HL-60 (cell line): ENCODE measurements at regions not wholly inside any gene's neighbourhood (a gene's known extent, or its start where the extent isn't known, plus 50 kb on each side); places are given as distances from the start of the nearest gene placed in this dataset.

Experiments
- DNase-seq, 2 experiments: peaks; one replicate each; pipeline ENCODE4 v3.0.0-alpha.2; 2010 to 2020; ENCODE audit warnings: low read depth in 1 of 2, low spot score in 1 of 2
- H3K27ac ChIP-seq: fragments of 250-450 bp; sonication (Bioruptor Pico); replicated peaks from 2 replicates; pipeline ENCODE4 v1.5.1; 2020; ENCODE audit warnings: mild to moderate bottlenecking, moderate library complexity
- H3K27me3 ChIP-seq: fragments of 250-450 bp; sonication (Bioruptor Pico); 2 replicates; pipeline ENCODE4 v1.5.1; 2021; ENCODE audit warnings: mild to moderate bottlenecking, moderate library complexity; ENCODE audit not compliant: insufficient read depth, poor library complexity, severe bottlenecking
- H3K4me3 ChIP-seq: replicated peaks from 2 replicates; pipeline ENCODE4 v1.5.1; 2011; ENCODE audit warnings: mild to moderate bottlenecking, control low read depth, low read length; ENCODE audit not compliant: insufficient read depth
- CTCF ChIP-seq: IDR thresholded peaks from one replicate; pipeline ENCODE4 v1.5.1; 2011; ENCODE audit warnings: low read length, control low read depth, inconsistent platforms; ENCODE audit not compliant: insufficient read depth
- GABPA ChIP-seq: IDR thresholded peaks from 2 replicates; pipeline ENCODE4 v1.6.1; 2012; ENCODE audit warnings: low read depth
- POLR2AphosphoS5 ChIP-seq: IDR thresholded peaks from 2 replicates; pipeline ENCODE4 v1.6.1; 2012; ENCODE audit warnings: low read depth
- REST ChIP-seq: IDR thresholded peaks from 2 replicates; pipeline ENCODE4 v1.6.1; 2012; ENCODE audit warnings: low read depth; ENCODE audit not compliant: insufficient replicate concordance
- SPI1 ChIP-seq: IDR thresholded peaks from 2 replicates; pipeline ENCODE4 v1.6.1; 2012; ENCODE audit warnings: low read depth, mild to moderate bottlenecking, borderline replicate concordance

- Histone ChIP-seq H3K27ac (no peak overlapping the region), H3K27me3 (no peaks in the 10 kb centered on the region), H3K4me3 (no peak overlapping the region)
- TF ChIP-seq REST, result no peak
- no peak for TF ChIP-seq CTCF
- TF ChIP-seq GABPA, result no peak
- no peak for TF ChIP-seq SPI1
- TF ChIP-seq POLR2AphosphoS5, result no peak
- DNase-seq, result no peak
Measured at GRCh38 chr9:115687356-115687755, 466.2 kb upstream of the PAPPA start.

- no peak for TF ChIP-seq SPI1
- TF ChIP-seq REST, result no peak
- TF ChIP-seq POLR2AphosphoS5, result no peak
- no peak for TF ChIP-seq GABPA
- no peak for TF ChIP-seq CTCF
- Histone ChIP-seq H3K27ac (no peak overlapping the region), H3K27me3 (no peaks in the 10 kb centered on the region), H3K4me3 (no peak overlapping the region)
- no peak for DNase-seq
Measured at GRCh38 chr9:115689331-115689730, 464.3 kb upstream of the PAPPA start.

- H3K27me3 ChIP-seq, result no peaks in the 10 kb centered on the region
- no peak for TF ChIP-seq REST
- no peak for TF ChIP-seq CTCF
- TF ChIP-seq SPI1, result no peak
- no peak for TF ChIP-seq GABPA
- no peak for TF ChIP-seq POLR2AphosphoS5
- H3K27ac ChIP-seq, result no peak overlapping the region
- no peak overlapping the region for H3K4me3 ChIP-seq
- no peak for DNase-seq
Measured at GRCh38 chr9:115690786-115691496, 462.6 kb upstream of the PAPPA start.
